ENCODE measurements at regions not wholly inside any gene's neighbourhood (a gene's known extent, or its start where the extent isn't known, plus 50 kb on each side); places are given as distances from the start of the nearest gene placed in this dataset.

DNA sequence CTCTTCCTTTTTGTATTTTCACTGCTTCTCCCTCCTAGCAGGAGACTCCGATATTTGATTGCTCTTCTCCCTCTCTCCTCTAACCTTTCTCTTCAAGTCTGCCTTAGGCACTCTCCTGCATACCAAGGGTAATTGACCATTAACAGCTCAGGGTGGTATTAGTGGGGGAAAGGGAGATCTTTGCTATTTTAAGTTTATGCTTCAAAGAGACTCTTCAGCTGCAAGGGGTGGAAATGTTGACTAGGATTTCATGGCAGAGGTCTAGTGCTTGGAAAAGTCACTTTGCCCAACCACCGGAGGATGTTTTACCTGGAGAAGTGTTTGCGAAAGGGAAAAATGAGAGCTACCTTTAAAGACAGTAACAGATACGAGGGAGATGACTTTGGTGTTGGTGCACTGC lies 453.7 kb downstream of the SLC4A3 start:
- Histone ChIP-seq H3K4me2 (ENCODE audit: low read length) (no peak overlapping the region), H3K27me3 (ENCODE audit: insufficient read depth, low read length) (no peaks in the 10 kb centered on the region), H3K4me1 (ENCODE audit: insufficient read depth, low read length) (peaks cover 17% of the 10 kb centered on the region), H3K9me3 (ENCODE audit: insufficient read depth, low read depth, low read length) (no peaks in the 10 kb centered on the region), H3K27ac (ENCODE audit: low read depth, low read length) (no peak overlapping the region), H3K79me2 (ENCODE audit: insufficient read depth, low read length) (no peaks in the 10 kb centered on the region), H3K4me3 (ENCODE audit: insufficient read depth, low read depth, low read length) (no peak overlapping the region), H3K9ac (ENCODE audit: low read length) (no peak overlapping the region), H4K20me1 (ENCODE audit: insufficient read depth, low read length) (no peaks in the 10 kb centered on the region), H3K36me3 (ENCODE audit: insufficient read depth, low read length) (no peaks in the 10 kb centered on the region), H2AFZ (ENCODE audit: low read depth, low read length) (no peak overlapping the region)
- H3K27ac Mint-ChIP-seq (ENCODE audit: unreplicated experiment): no peak overlapping the region
- no peaks in the 10 kb centered on the region for H3K36me3 Mint-ChIP-seq (ENCODE audit: low read depth, unreplicated experiment)
- no peak for FAIRE-seq
- peaks cover 10% of the 10 kb centered on the region for H3K27me3 Mint-ChIP-seq (ENCODE audit: low read depth, unreplicated experiment)
- DNase-seq (ENCODE audit: low read depth): no peak
- H3K4me1 Mint-ChIP-seq (ENCODE audit: low read depth, unreplicated experiment): peaks cover 3% of the 10 kb centered on the region
- H3K4me3 Mint-ChIP-seq (ENCODE audit: unreplicated experiment): no peak overlapping the region
- TF ChIP-seq, protein P1, sequence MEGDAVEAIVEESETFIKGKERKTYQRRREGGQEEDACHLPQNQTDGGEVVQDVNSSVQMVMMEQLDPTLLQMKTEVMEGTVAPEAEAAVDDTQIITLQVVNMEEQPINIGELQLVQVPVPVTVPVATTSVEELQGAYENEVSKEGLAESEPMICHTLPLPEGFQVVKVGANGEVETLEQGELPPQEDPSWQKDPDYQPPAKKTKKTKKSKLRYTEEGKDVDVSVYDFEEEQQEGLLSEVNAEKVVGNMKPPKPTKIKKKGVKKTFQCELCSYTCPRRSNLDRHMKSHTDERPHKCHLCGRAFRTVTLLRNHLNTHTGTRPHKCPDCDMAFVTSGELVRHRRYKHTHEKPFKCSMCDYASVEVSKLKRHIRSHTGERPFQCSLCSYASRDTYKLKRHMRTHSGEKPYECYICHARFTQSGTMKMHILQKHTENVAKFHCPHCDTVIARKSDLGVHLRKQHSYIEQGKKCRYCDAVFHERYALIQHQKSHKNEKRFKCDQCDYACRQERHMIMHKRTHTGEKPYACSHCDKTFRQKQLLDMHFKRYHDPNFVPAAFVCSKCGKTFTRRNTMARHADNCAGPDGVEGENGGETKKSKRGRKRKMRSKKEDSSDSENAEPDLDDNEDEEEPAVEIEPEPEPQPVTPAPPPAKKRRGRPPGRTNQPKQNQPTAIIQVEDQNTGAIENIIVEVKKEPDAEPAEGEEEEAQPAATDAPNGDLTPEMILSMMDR (IDR thresholded peaks at IDR 0.05; ENCODE audit: insufficient read depth, low read depth, low read length): no peak
- TF ChIP-seq EZH2 (IDR thresholded peaks at IDR 0.05; ENCODE audit: insufficient read depth, low read length): no peak
- H3K9me3 Mint-ChIP-seq (ENCODE audit: unreplicated experiment): no peaks in the 10 kb centered on the region

DNA sequence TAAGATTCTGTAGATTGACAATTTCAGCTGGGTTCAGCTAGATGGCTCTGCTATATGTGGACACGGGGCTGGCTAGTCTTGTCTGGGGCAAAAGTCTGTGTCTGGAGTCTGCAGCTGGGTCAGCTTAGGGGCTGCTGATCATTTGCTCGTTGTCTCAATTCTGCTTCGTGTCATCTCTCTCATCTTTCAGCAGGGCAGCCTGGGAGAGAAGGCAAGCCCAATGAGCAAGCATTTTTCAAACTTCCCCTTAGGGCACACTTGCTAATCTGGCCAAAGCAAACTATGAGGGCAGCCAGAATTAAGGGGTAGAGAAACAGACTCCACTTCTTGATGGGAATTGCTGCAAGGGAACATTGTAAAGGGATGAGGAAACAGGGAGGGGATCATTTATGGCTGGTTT lies 462.6 kb downstream of the SLC4A3 start:
- no peak overlapping the region for H2AFZ ChIP-seq (ENCODE audit: low read depth, low read length)
- H3K27me3 Mint-ChIP-seq (ENCODE audit: low read depth, unreplicated experiment): peaks cover 1% of the 10 kb centered on the region
- peaks cover 3% of the 10 kb centered on the region for H3K4me1 Mint-ChIP-seq (ENCODE audit: low read depth, unreplicated experiment)

DNA sequence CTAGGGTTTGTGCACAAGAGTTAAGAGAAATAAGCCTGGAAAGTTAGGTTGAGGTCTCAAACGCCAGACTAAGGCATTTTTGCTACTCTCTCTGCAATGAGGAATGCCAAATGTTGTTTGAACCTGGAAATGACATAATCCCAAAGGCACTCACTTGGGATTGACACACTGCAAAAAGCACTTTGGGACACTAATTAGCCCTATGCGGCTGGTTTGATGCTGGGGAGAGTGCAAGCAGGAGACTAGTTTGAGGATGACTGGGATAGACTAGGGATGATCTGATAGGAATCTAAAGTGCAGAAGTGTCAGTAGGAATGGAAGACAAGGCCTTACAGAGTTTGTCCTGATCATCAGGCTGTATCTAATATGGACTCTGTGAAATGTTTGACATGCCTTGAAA lies 469.0 kb downstream of the SLC4A3 start:
- FAIRE-seq: no peak
- Histone ChIP-seq H3K27ac (ENCODE audit: low read depth, low read length) (no peak overlapping the region), H3K9me3 (ENCODE audit: insufficient read depth, low read depth, low read length) (no peaks in the 10 kb centered on the region), H3K36me3 (ENCODE audit: insufficient read depth, low read length) (no peaks in the 10 kb centered on the region), H3K9ac (ENCODE audit: low read length) (no peak overlapping the region), H3K79me2 (ENCODE audit: insufficient read depth, low read length) (no peaks in the 10 kb centered on the region), H4K20me1 (ENCODE audit: insufficient read depth, low read length) (no peaks in the 10 kb centered on the region), H2AFZ (ENCODE audit: low read depth, low read length) (no peak overlapping the region), H3K27me3 (ENCODE audit: insufficient read depth, low read length) (no peaks in the 10 kb centered on the region), H3K4me1 (ENCODE audit: insufficient read depth, low read length) (no peaks in the 10 kb centered on the region), H3K4me2 (ENCODE audit: low read length) (no peak overlapping the region), H3K4me3 (ENCODE audit: insufficient read depth, low read depth, low read length) (no peak overlapping the region)
- H3K36me3 Mint-ChIP-seq (ENCODE audit: low read depth, unreplicated experiment): no peaks in the 10 kb centered on the region
- H3K4me3 Mint-ChIP-seq (ENCODE audit: unreplicated experiment): no peak overlapping the region
- no peak for TF ChIP-seq EZH2 (IDR thresholded peaks at IDR 0.05; ENCODE audit: insufficient read depth, low read length)
- TF ChIP-seq, protein P1 (IDR thresholded peaks at IDR 0.05; ENCODE audit: insufficient read depth, low read depth, low read length): no peak
- no peaks in the 10 kb centered on the region for H3K27me3 Mint-ChIP-seq (ENCODE audit: low read depth, unreplicated experiment)
- peaks cover 14% of the 10 kb centered on the region for H3K4me1 Mint-ChIP-seq (ENCODE audit: low read depth, unreplicated experiment)
- H3K27ac Mint-ChIP-seq (ENCODE audit: unreplicated experiment): peak overlapping the region; percentile 73
- DNase-seq (ENCODE audit: low read depth): peak; percentile 50
- H3K9me3 Mint-ChIP-seq (ENCODE audit: unreplicated experiment): no peaks in the 10 kb centered on the region

More for the DNA sequence above, 462.6 kb downstream of the SLC4A3 start:
- H3K36me3 Mint-ChIP-seq (ENCODE audit: low read depth, unreplicated experiment): no peaks in the 10 kb centered on the region
- no peak overlapping the region for H3K27ac ChIP-seq (ENCODE audit: low read depth, low read length)
- no peak for TF ChIP-seq EZH2 (IDR thresholded peaks at IDR 0.05; ENCODE audit: insufficient read depth, low read length)
- TF ChIP-seq, protein P1 (IDR thresholded peaks at IDR 0.05; ENCODE audit: insufficient read depth, low read depth, low read length): no peak
- no peaks in the 10 kb centered on the region for H3K27me3 ChIP-seq (ENCODE audit: insufficient read depth, low read length)
- H3K9me3 Mint-ChIP-seq (ENCODE audit: unreplicated experiment): peaks cover 3% of the 10 kb centered on the region
- H3K36me3 ChIP-seq (ENCODE audit: insufficient read depth, low read length): no peaks in the 10 kb centered on the region
- H4K20me1 ChIP-seq (ENCODE audit: insufficient read depth, low read length): no peaks in the 10 kb centered on the region
- DNase-seq (ENCODE audit: low read depth) (no peak), FAIRE-seq (no peak)
- H3K4me1 ChIP-seq (ENCODE audit: insufficient read depth, low read length): no peaks in the 10 kb centered on the region
- no peaks in the 10 kb centered on the region for H3K79me2 ChIP-seq (ENCODE audit: insufficient read depth, low read length)
- no peak overlapping the region for H3K4me3 ChIP-seq (ENCODE audit: insufficient read depth, low read depth, low read length)
- H3K27ac Mint-ChIP-seq (ENCODE audit: unreplicated experiment): no peak overlapping the region
- H3K9ac ChIP-seq (ENCODE audit: low read length): no peak overlapping the region
- no peak overlapping the region for H3K4me3 Mint-ChIP-seq (ENCODE audit: unreplicated experiment)
- H3K9me3 ChIP-seq (ENCODE audit: insufficient read depth, low read depth, low read length): no peaks in the 10 kb centered on the region
- H3K4me2 ChIP-seq (ENCODE audit: low read length): no peak overlapping the region
